ENCODE measurements at regions not wholly inside any gene's neighbourhood (a gene's known extent, or its start where the extent isn't known, plus 50 kb on each side); places are given as distances from the start of the nearest gene placed in this dataset.

GRCh38 chr2:3944071-3944470, 240.7 kb downstream of the DCDC2C start:
- H2AFZ ChIP-seq (ENCODE audit: low read depth, low read length) = no peak overlapping the region
- no peak overlapping the region for H3K9ac ChIP-seq (ENCODE audit: low read depth, low read length)
- no peaks in the 10 kb centered on the region for H3K4me1 ChIP-seq (ENCODE audit: insufficient read depth, low read length)
- H3K79me2 ChIP-seq (ENCODE audit: insufficient read depth, low read length) = no peaks in the 10 kb centered on the region
- no peak overlapping the region for H3K4me3 ChIP-seq (ENCODE audit: low read depth in 1 of 2, low read length in 2 of 2)
- TF ChIP-seq CTCF (IDR thresholded peaks at IDR 0.05; ENCODE audit: borderline replicate concordance, extremely low read depth, low read length, poor library complexity, severe bottlenecking) = no peak
- TF ChIP-seq EZH2 (IDR thresholded peaks at IDR 0.05; ENCODE audit: borderline replicate concordance, low read depth, low read length, severe bottlenecking) = no peak
- no peaks in the 10 kb centered on the region for H3K27me3 ChIP-seq (ENCODE audit: insufficient read depth, low read length, poor library complexity)
- H3K36me3 ChIP-seq (ENCODE audit: insufficient read depth, low read length) = no peaks in the 10 kb centered on the region
- H3K27ac ChIP-seq (ENCODE audit: low read length) = no peak overlapping the region
- ATAC-seq (ENCODE audit: insufficient read depth, low read depth) = no peak
- H3K9me3 ChIP-seq (ENCODE audit: insufficient read depth, low read length, severe bottlenecking) = no peaks in the 10 kb centered on the region
- DNase-seq = no peak
- H4K20me1 ChIP-seq (ENCODE audit: insufficient read depth, low read length) = no peaks in the 10 kb centered on the region
- H3K4me2 ChIP-seq (ENCODE audit: insufficient read depth, low read length) = no peak overlapping the region

- Histone ChIP-seq H3K9ac (ENCODE audit: low read depth, low read length) (no peak overlapping the region), H3K9me3 (ENCODE audit: insufficient read depth, low read length, severe bottlenecking) (no peaks in the 10 kb centered on the region), H3K4me1 (ENCODE audit: insufficient read depth, low read length) (no peaks in the 10 kb centered on the region), H2AFZ (ENCODE audit: low read depth, low read length) (no peak overlapping the region), H4K20me1 (ENCODE audit: insufficient read depth, low read length) (no peaks in the 10 kb centered on the region), H3K79me2 (ENCODE audit: insufficient read depth, low read length) (no peaks in the 10 kb centered on the region), H3K36me3 (ENCODE audit: insufficient read depth, low read length) (no peaks in the 10 kb centered on the region), H3K27ac (ENCODE audit: low read length) (no peak overlapping the region), H3K4me3 (ENCODE audit: low read depth in 1 of 2, low read length in 2 of 2) (no peak overlapping the region), H3K4me2 (ENCODE audit: insufficient read depth, low read length) (no peak overlapping the region), H3K27me3 (ENCODE audit: insufficient read depth, low read length, poor library complexity) (no peaks in the 10 kb centered on the region)
- ATAC-seq (ENCODE audit: insufficient read depth, low read depth) (no peak), DNase-seq (no peak)
- TF ChIP-seq CTCF (IDR thresholded peaks at IDR 0.05; ENCODE audit: borderline replicate concordance, extremely low read depth, low read length, poor library complexity, severe bottlenecking) (no peak), EZH2 (IDR thresholded peaks at IDR 0.05; ENCODE audit: borderline replicate concordance, low read depth, low read length, severe bottlenecking) (no peak)
Observed at GRCh38 chr2:3944841-3945240, 241.5 kb downstream of the DCDC2C start.

GRCh38 chr2:3948191-3948590, 244.8 kb downstream of the DCDC2C start:
- H3K4me1 ChIP-seq (ENCODE audit: insufficient read depth, low read length) = no peaks in the 10 kb centered on the region
- no peak overlapping the region for H3K9ac ChIP-seq (ENCODE audit: low read depth, low read length)
- no peak for DNase-seq
- no peak overlapping the region for H2AFZ ChIP-seq (ENCODE audit: low read depth, low read length)
- H3K4me2 ChIP-seq (ENCODE audit: insufficient read depth, low read length) = no peak overlapping the region
- H3K79me2 ChIP-seq (ENCODE audit: insufficient read depth, low read length) = no peaks in the 10 kb centered on the region
- TF ChIP-seq EZH2 (IDR thresholded peaks at IDR 0.05; ENCODE audit: borderline replicate concordance, low read depth, low read length, severe bottlenecking) (no peak), CTCF (IDR thresholded peaks at IDR 0.05; ENCODE audit: borderline replicate concordance, extremely low read depth, low read length, poor library complexity, severe bottlenecking) (no peak)
- H3K36me3 ChIP-seq (ENCODE audit: insufficient read depth, low read length) = no peaks in the 10 kb centered on the region
- ATAC-seq (ENCODE audit: insufficient read depth, low read depth) = no peak
- no peak overlapping the region for H3K27ac ChIP-seq (ENCODE audit: low read length)
- no peak overlapping the region for H3K4me3 ChIP-seq (ENCODE audit: low read depth in 1 of 2, low read length in 2 of 2)
- no peaks in the 10 kb centered on the region for H3K27me3 ChIP-seq (ENCODE audit: insufficient read depth, low read length, poor library complexity)
- H4K20me1 ChIP-seq (ENCODE audit: insufficient read depth, low read length) = no peaks in the 10 kb centered on the region
- peaks cover 9% of the 10 kb centered on the region for H3K9me3 ChIP-seq (ENCODE audit: insufficient read depth, low read length, severe bottlenecking)

All from DND-41 (cell line).